NCI-H2171 (cell line): ENCODE measurements at regions not wholly inside any gene's neighbourhood (a gene's known extent, or its start where the extent isn't known, plus 50 kb on each side); places are given as distances from the start of the nearest gene placed in this dataset.
"Not testable (repeated sequence)": the region's sequence is repeated elsewhere in the genome, so short reads cannot be mapped to it uniquely, and the experiment has no call there.

ENCODE experiments used
- DNase-seq: peaks from one replicate; lab custom pipeline; 2025; lab: John Stamatoyannopoulos, UW

- no peak for DNase-seq
These were observed 163.6 kb upstream of the PRICKLE2 start for GRCh38 chr3:64388886-64389285.

- DNase-seq = no peak
These were observed 162.4 kb upstream of the PRICKLE2 start for GRCh38 chr3:64387688-64388087.

GRCh38 chr3:64385277-64385676 is 160.0 kb upstream of the PRICKLE2 start:
- no peak for DNase-seq

- no peak for DNase-seq
These were observed 159.3 kb upstream of the PRICKLE2 start for GRCh38 chr3:64384561-64384960.

GRCh38 chr3:64382153-64382552 is 156.9 kb upstream of the PRICKLE2 start:
- no peak for DNase-seq

- no peak for DNase-seq
These were observed 156.1 kb upstream of the PRICKLE2 start for GRCh38 chr3:64381367-64381766.

- no peak for DNase-seq
These were observed 155.3 kb upstream of the PRICKLE2 start for GRCh38 chr3:64380546-64380945.

GRCh38 chr3:64379221-64379620 is 154.0 kb upstream of the PRICKLE2 start:
- DNase-seq = no peak

- DNase-seq = no peak
These were observed 152.7 kb upstream of the PRICKLE2 start for GRCh38 chr3:64377942-64378341.

GRCh38 chr3:64375737-64376136 is 150.5 kb upstream of the PRICKLE2 start:
- no peak for DNase-seq

- no peak for DNase-seq
These were observed 144.1 kb upstream of the PRICKLE2 start for GRCh38 chr3:64369390-64369789.

GRCh38 chr3:64368257-64369020 is 143.2 kb upstream of the PRICKLE2 start:
- peak; percentile 12 for DNase-seq

- DNase-seq = no peak
These were observed 140.6 kb upstream of the PRICKLE2 start for GRCh38 chr3:64365877-64366276.

GRCh38 chr3:64363842-64364241 is 138.6 kb upstream of the PRICKLE2 start:
- DNase-seq = no peak

- DNase-seq = no peak
These were observed 136.9 kb upstream of the PRICKLE2 start for GRCh38 chr3:64361962-64362735.

GRCh38 chr3:64361036-64361435 is 135.8 kb upstream of the PRICKLE2 start:
- DNase-seq = not testable (repeated sequence)

- DNase-seq = no peak
These were observed 135.0 kb upstream of the PRICKLE2 start for GRCh38 chr3:64360280-64360679.

- no peak for DNase-seq
These were observed 134.5 kb upstream of the PRICKLE2 start for GRCh38 chr3:64359735-64360134.

- DNase-seq = no peak
These were observed 133.6 kb upstream of the PRICKLE2 start for GRCh38 chr3:64358853-64359252.

- DNase-seq = no peak
These were observed 132.9 kb upstream of the PRICKLE2 start for GRCh38 chr3:64358176-64358575.

GRCh38 chr3:64357481-64357880 is 132.2 kb upstream of the PRICKLE2 start:
- DNase-seq = no peak

- no peak for DNase-seq
These were observed 130.1 kb upstream of the PRICKLE2 start for GRCh38 chr3:64355401-64355807.

GRCh38 chr3:64354956-64355355 is 129.7 kb upstream of the PRICKLE2 start:
- DNase-seq = no peak
